ENCODE measurements at regions not wholly inside any gene's neighbourhood (a gene's known extent, or its start where the extent isn't known, plus 50 kb on each side); places are given as distances from the start of the nearest gene placed in this dataset.

- Histone ChIP-seq H3K27me3 (replicated peaks in 1 of 7) (no peaks in the 10 kb centered on the region), H3K4me1 (no peaks in the 10 kb centered on the region), H3K4me3 (no peak overlapping the region), H3K36me3 (no peaks in the 10 kb centered on the region), H3K9me3 (no peaks in the 10 kb centered on the region), H3K27ac (no peak overlapping the region)
- no peak for DNase-seq
- WGBS, 5 donors: 83 to 92% (median 85%) methylated on average over 1 of the region's 1 CpG
- TF ChIP-seq, protein P1, sequence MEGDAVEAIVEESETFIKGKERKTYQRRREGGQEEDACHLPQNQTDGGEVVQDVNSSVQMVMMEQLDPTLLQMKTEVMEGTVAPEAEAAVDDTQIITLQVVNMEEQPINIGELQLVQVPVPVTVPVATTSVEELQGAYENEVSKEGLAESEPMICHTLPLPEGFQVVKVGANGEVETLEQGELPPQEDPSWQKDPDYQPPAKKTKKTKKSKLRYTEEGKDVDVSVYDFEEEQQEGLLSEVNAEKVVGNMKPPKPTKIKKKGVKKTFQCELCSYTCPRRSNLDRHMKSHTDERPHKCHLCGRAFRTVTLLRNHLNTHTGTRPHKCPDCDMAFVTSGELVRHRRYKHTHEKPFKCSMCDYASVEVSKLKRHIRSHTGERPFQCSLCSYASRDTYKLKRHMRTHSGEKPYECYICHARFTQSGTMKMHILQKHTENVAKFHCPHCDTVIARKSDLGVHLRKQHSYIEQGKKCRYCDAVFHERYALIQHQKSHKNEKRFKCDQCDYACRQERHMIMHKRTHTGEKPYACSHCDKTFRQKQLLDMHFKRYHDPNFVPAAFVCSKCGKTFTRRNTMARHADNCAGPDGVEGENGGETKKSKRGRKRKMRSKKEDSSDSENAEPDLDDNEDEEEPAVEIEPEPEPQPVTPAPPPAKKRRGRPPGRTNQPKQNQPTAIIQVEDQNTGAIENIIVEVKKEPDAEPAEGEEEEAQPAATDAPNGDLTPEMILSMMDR (IDR thresholded peaks at IDR 0.05 in 8 of 11, conservative IDR thresholded peaks at IDR 0.05 in 3 of 11): no peak
- TF ChIP-seq POLR2AphosphoS5 (IDR thresholded peaks at IDR 0.05): no peak
- TF ChIP-seq POLR2A (IDR thresholded peaks at IDR 0.05): no peak
- intact Hi-C loops (cut with DNase I; ENCODE audit: low total_unique reads): no loop called here
Measured at GRCh38 chr12:70121562-70121961, 121.7 kb upstream of the CNOT2 start.

- Histone ChIP-seq H3K9me3 (no peaks in the 10 kb centered on the region), H3K4me3 (no peak overlapping the region), H3K4me1 (no peaks in the 10 kb centered on the region), H3K27ac (no peak overlapping the region), H3K27me3 (replicated peaks in 1 of 7) (no peaks in the 10 kb centered on the region), H3K36me3 (no peaks in the 10 kb centered on the region)
- WGBS, 5 donors: 70 to 93% (median 83%) methylated on average over 5 of the region's 5 CpGs
- no peak for DNase-seq
- intact Hi-C loops (cut with DNase I; ENCODE audit: low total_unique reads): no loop called here
- TF ChIP-seq POLR2A (IDR thresholded peaks at IDR 0.05): no peak
- TF ChIP-seq, protein P1 (IDR thresholded peaks at IDR 0.05 in 8 of 11, conservative IDR thresholded peaks at IDR 0.05 in 3 of 11): no peak
- no peak for TF ChIP-seq POLR2AphosphoS5 (IDR thresholded peaks at IDR 0.05)
Measured at GRCh38 chr12:70122804-70123203, 120.4 kb upstream of the CNOT2 start.

- Histone ChIP-seq H3K4me3 (no peak overlapping the region), H3K4me1 (no peaks in the 10 kb centered on the region), H3K27me3 (replicated peaks in 1 of 7) (no peaks in the 10 kb centered on the region), H3K27ac (no peak overlapping the region), H3K9me3 (peaks cover 0 to 20% (median 9%) of the 10 kb centered on the region in 8 donors), H3K36me3 (no peaks in the 10 kb centered on the region)
- intact Hi-C loops (cut with DNase I; ENCODE audit: low total_unique reads): no loop called here
- TF ChIP-seq, protein P1 (IDR thresholded peaks at IDR 0.05 in 8 of 11, conservative IDR thresholded peaks at IDR 0.05 in 3 of 11): no peak
- TF ChIP-seq POLR2A (IDR thresholded peaks at IDR 0.05): no peak
- no peak for TF ChIP-seq POLR2AphosphoS5 (IDR thresholded peaks at IDR 0.05)
- no peak for DNase-seq
- 78 to 89% (median 79%) methylated on average over 2 of the region's 2 CpGs for WGBS, 5 donors
Measured at GRCh38 chr12:70149013-70149412, 94.2 kb upstream of the CNOT2 start.

- Histone ChIP-seq H3K4me3 (no peak overlapping the region), H3K9me3 (peaks cover 0 to 26% (median 16%) of the 10 kb centered on the region in 8 donors), H3K27me3 (replicated peaks in 1 of 7) (no peaks in the 10 kb centered on the region), H3K36me3 (no peaks in the 10 kb centered on the region), H3K27ac (no peak overlapping the region), H3K4me1 (no peaks in the 10 kb centered on the region)
- TF ChIP-seq POLR2A (IDR thresholded peaks at IDR 0.05): no peak
- TF ChIP-seq POLR2AphosphoS5 (IDR thresholded peaks at IDR 0.05): no peak
- TF ChIP-seq, protein P1 (IDR thresholded peaks at IDR 0.05 in 8 of 11, conservative IDR thresholded peaks at IDR 0.05 in 3 of 11): no peak
- DNase-seq: no peak
- intact Hi-C loops (cut with DNase I; ENCODE audit: low total_unique reads): no loop called here
Measured at GRCh38 chr12:70149665-70150064, 93.6 kb upstream of the CNOT2 start.

All from spleen (tissue), 11 donors.